ENCODE measurements at regions not wholly inside any gene's neighbourhood (a gene's known extent, or its start where the extent isn't known, plus 50 kb on each side); places are given as distances from the start of the nearest gene placed in this dataset.

GRCh38 chr4:18626996-18627395 lies 605.4 kb upstream of the LCORL start:
- H3K27me3 Mint-ChIP-seq (ENCODE audit: low read depth), result no peaks in the 10 kb centered on the region
- Histone ChIP-seq H2BK120ac (ENCODE audit: low read depth, low read length, poor library complexity, severe bottlenecking) (no peak overlapping the region), H2BK20ac (ENCODE audit: low read depth, low read length, poor library complexity, severe bottlenecking) (no peak overlapping the region), H3K23me2 (ENCODE audit: insufficient read length, low read depth, low read length, poor library complexity, severe bottlenecking) (no peaks in the 10 kb centered on the region), H3K14ac (ENCODE audit: insufficient read depth, low read length) (no peak overlapping the region), H2BK15ac (ENCODE audit: low read depth, low read length) (no peak overlapping the region), H2AK5ac (ENCODE audit: insufficient read length, low read length) (no peak overlapping the region), H3K27me3 (ENCODE audit: insufficient read depth, low read length) (no peaks in the 10 kb centered on the region), H3K18ac (ENCODE audit: insufficient read length, low read depth, low read length) (no peak overlapping the region), H4K91ac (ENCODE audit: insufficient read length, low read depth, low read length) (no peak overlapping the region), H3K9ac (ENCODE audit: extremely low read depth, insufficient read length, low read length) (no peak overlapping the region), H3T11ph (ENCODE audit: low read length) (no peak overlapping the region), H3K56ac (ENCODE audit: insufficient read length, low read depth, low read length) (no peak overlapping the region), H4K5ac (ENCODE audit: insufficient read length, low read depth, low read length) (no peak overlapping the region), H2BK5ac (ENCODE audit: insufficient read length, low read length) (no peak overlapping the region), H3K79me2 (ENCODE audit: insufficient read depth, low read length) (no peaks in the 10 kb centered on the region), H2AFZ (ENCODE audit: low read length) (no peak overlapping the region), H3K4me1 (ENCODE audit: insufficient read depth, low read length) (peaks cover 5% of the 10 kb centered on the region; the same call in 1 of the 2 replicates), H3K9me3 (ENCODE audit: control insufficient read depth, low read depth, low read length) (peaks cover 6% of the 10 kb centered on the region), H3K4me2 (ENCODE audit: insufficient read depth, insufficient read length, low read length) (no peak overlapping the region), H4K20me1 (ENCODE audit: control insufficient read depth, insufficient read depth, insufficient read length) (no peaks in the 10 kb centered on the region), H3K27ac (ENCODE audit: insufficient read length, low read depth, low read length) (no peak overlapping the region), H3K23ac (ENCODE audit: insufficient read length, low read depth, low read length) (no peak overlapping the region), H2BK12ac (ENCODE audit: insufficient read length, low read depth, low read length) (no peak overlapping the region), H4K8ac (replicated peaks; ENCODE audit: insufficient read length, low read depth, low read length) (no peak overlapping the region), H3K4ac (ENCODE audit: low read depth, low read length) (no peak overlapping the region), H3K79me1 (ENCODE audit: insufficient read depth, low read depth, low read length, poor library complexity, severe bottlenecking) (no peaks in the 10 kb centered on the region)
- H3K4me1 Mint-ChIP-seq, result peaks cover 6 to 7% of the 10 kb centered on the region in 2 experiments
- H3K27ac Mint-ChIP-seq, result no peak overlapping the region
- peaks cover 8 to 10% (median 8%) of the 10 kb centered on the region in 3 experiments for H3K36me3 Mint-ChIP-seq (ENCODE audit: insufficient read depth in 1 of 3, low read depth in 3 of 3)
- peaks cover 10 to 12% of the 10 kb centered on the region in 2 experiments for H3K9me3 Mint-ChIP-seq
- no CpG with 5 or more reads among the region's 2 CpGs for WGBS (ENCODE audit: extremely low coverage, insufficient read length, low lambda C conversion rate)
- H3K4me3 Mint-ChIP-seq, result no peak overlapping the region
- TF ChIP-seq, protein P1, sequence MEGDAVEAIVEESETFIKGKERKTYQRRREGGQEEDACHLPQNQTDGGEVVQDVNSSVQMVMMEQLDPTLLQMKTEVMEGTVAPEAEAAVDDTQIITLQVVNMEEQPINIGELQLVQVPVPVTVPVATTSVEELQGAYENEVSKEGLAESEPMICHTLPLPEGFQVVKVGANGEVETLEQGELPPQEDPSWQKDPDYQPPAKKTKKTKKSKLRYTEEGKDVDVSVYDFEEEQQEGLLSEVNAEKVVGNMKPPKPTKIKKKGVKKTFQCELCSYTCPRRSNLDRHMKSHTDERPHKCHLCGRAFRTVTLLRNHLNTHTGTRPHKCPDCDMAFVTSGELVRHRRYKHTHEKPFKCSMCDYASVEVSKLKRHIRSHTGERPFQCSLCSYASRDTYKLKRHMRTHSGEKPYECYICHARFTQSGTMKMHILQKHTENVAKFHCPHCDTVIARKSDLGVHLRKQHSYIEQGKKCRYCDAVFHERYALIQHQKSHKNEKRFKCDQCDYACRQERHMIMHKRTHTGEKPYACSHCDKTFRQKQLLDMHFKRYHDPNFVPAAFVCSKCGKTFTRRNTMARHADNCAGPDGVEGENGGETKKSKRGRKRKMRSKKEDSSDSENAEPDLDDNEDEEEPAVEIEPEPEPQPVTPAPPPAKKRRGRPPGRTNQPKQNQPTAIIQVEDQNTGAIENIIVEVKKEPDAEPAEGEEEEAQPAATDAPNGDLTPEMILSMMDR (conservative IDR thresholded peaks at IDR 0.05), result no peak
- DNase-seq, result no peak
